Loucy (cell line): ENCODE measurements at regions not wholly inside any gene's neighbourhood (a gene's known extent, or its start where the extent isn't known, plus 50 kb on each side); places are given as distances from the start of the nearest gene placed in this dataset.

Source experiments
- H2AFZ ChIP-seq: fragments of 200-600 bp; sonication (generic); 2 replicates; pipeline ENCODE4 v1.6.0; 2016; ENCODE audit warnings: antibody characterized with exemption, mild to moderate bottlenecking, low read length, moderate library complexity
- H3F3A ChIP-seq: fragments of 200-600 bp; 2 replicates; pipeline ENCODE4 v1.6.0; 2016; ENCODE audit warnings: antibody characterized with exemption, low read depth, mild to moderate bottlenecking
- H3K27me3 ChIP-seq: fragments of 200-600 bp; sonication (generic); 2 replicates; pipeline ENCODE4 v1.6.1; 2014; ENCODE audit warnings: low read length, mild to moderate bottlenecking; ENCODE audit not compliant: insufficient read depth, poor library complexity, severe bottlenecking
- H3K36me3 ChIP-seq: fragments of 200-600 bp; sonication (generic); 2 replicates; pipeline ENCODE4 v1.6.1; 2016; ENCODE audit warnings: low read length; ENCODE audit not compliant: insufficient read depth
- H3K4me1 ChIP-seq: fragments of 200-600 bp; sonication (generic); 2 replicates; pipeline ENCODE4 v1.5.1; 2014; ENCODE audit warnings: low read length, mild to moderate bottlenecking; ENCODE audit not compliant: insufficient read depth, poor library complexity, severe bottlenecking
- H3K4me2 ChIP-seq: fragments of 200-600 bp; sonication (generic); 2 replicates; pipeline ENCODE4 v1.6.0; 2014; ENCODE audit warnings: antibody characterized with exemption, low read length, low read depth, mild to moderate bottlenecking; ENCODE audit not compliant: poor library complexity, severe bottlenecking
- H3K4me3 ChIP-seq: fragments of 200-600 bp; sonication (generic); 2 replicates; pipeline ENCODE4 v1.5.1; 2014; ENCODE audit warnings: low read length, mild to moderate bottlenecking, mixed read lengths; ENCODE audit not compliant: poor library complexity, severe bottlenecking
- H3K79me2 ChIP-seq: fragments of 200-600 bp; sonication (generic); 2 replicates; pipeline ENCODE4 v1.6.1; 2014; ENCODE audit warnings: low read length; ENCODE audit not compliant: insufficient read depth
- H3K9ac ChIP-seq: fragments of 200-600 bp; sonication (generic); 2 replicates; pipeline ENCODE4 v1.6.0; 2014; ENCODE audit warnings: mild to moderate bottlenecking, low read depth, low read length, moderate library complexity; ENCODE audit not compliant: poor library complexity, severe bottlenecking
- H3K9me2 ChIP-seq: fragments of 200-600 bp; sonication (generic); replicated peaks from 2 replicates; pipeline ENCODE4 v1.6.1; 2016; ENCODE audit warnings: low read depth, low read length, mixed read lengths
- H3K9me3 ChIP-seq: fragments of 200-600 bp; sonication (generic); 2 replicates; pipeline ENCODE4 v1.6.1; 2014; ENCODE audit warnings: mild to moderate bottlenecking, antibody characterized with exemption, low read length, low read depth; ENCODE audit not compliant: insufficient read depth
- H4K20me1 ChIP-seq: fragments of 200-600 bp; sonication (generic); 2 replicates; pipeline ENCODE4 v1.6.0; 2014; ENCODE audit warnings: antibody characterized with exemption, low read length, mild to moderate bottlenecking; ENCODE audit not compliant: insufficient read depth, poor library complexity, severe bottlenecking
- EZH2phosphoT487 ChIP-seq: fragments of 200-600 bp; IDR thresholded peaks from 2 replicates; pipeline ENCODE4 v1.6.1; 2018; ENCODE audit warnings: antibody characterized with exemption, mild to moderate bottlenecking, moderate library complexity, borderline replicate concordance
- TF ChIP-seq, protein P1 (sequence below): fragments of 200-600 bp; sonication (generic); conservative IDR thresholded peaks from 2 replicates; pipeline ENCODE4 v1.5.1; 2014; ENCODE audit warnings: mild to moderate bottlenecking, antibody characterized with exemption, low read length

DNA sequence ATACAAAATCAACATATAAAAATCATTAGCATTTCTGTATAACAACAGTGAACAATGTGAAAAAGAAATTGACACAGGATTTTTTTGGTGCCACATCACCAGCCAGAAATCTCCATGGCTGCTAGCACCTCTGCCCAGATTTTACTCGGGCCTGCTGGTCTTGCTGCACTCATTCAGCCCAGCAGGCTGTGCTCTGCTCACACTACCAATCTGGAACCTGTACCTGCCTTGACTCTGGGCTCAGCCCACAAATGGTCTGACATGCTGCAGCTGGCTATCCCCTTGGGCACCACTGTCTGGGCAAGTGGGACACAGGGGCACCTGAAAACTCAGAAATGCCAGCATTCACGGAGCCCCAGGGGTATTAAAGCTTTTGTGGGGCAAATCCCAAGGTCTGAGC lies 392.5 kb upstream of the NRXN1 start:
- Histone ChIP-seq H3K36me3 (no peaks in the 10 kb centered on the region), H3K4me1 (no peaks in the 10 kb centered on the region), H3K9me3 (no peaks in the 10 kb centered on the region), H3K9me2 (no peaks in the 10 kb centered on the region), H3K79me2 (no peaks in the 10 kb centered on the region), H3K4me3 (no peak overlapping the region), H3K4me2 (no peak overlapping the region), H2AFZ (no peak overlapping the region), H3F3A (no peaks in the 10 kb centered on the region), H3K9ac (no peak overlapping the region), H4K20me1 (no peaks in the 10 kb centered on the region), H3K27me3 (no peaks in the 10 kb centered on the region)
- no peak for TF ChIP-seq EZH2phosphoT487
- TF ChIP-seq, protein P1, sequence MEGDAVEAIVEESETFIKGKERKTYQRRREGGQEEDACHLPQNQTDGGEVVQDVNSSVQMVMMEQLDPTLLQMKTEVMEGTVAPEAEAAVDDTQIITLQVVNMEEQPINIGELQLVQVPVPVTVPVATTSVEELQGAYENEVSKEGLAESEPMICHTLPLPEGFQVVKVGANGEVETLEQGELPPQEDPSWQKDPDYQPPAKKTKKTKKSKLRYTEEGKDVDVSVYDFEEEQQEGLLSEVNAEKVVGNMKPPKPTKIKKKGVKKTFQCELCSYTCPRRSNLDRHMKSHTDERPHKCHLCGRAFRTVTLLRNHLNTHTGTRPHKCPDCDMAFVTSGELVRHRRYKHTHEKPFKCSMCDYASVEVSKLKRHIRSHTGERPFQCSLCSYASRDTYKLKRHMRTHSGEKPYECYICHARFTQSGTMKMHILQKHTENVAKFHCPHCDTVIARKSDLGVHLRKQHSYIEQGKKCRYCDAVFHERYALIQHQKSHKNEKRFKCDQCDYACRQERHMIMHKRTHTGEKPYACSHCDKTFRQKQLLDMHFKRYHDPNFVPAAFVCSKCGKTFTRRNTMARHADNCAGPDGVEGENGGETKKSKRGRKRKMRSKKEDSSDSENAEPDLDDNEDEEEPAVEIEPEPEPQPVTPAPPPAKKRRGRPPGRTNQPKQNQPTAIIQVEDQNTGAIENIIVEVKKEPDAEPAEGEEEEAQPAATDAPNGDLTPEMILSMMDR = no peak

DNA sequence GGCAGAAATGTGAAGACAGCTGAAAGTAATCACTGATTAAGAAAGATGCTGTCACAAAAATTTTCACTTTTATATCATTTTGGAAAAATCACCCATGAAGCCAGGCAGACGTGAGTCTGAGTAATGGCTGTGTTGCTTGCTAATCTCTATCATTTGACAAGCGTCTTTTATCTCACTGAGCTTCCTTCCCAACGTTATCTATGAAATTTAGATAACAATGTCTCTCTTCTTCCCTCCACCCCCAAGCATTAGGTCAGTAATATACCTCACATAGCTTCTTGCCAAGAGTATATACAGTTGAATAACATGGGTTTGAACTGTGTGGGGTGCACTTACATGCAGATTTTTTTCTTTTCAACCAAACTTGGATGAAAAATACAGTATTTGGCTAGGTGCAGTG lies 388.6 kb upstream of the NRXN1 start:
- H3K27me3 ChIP-seq = no peaks in the 10 kb centered on the region
- H3F3A ChIP-seq = no peaks in the 10 kb centered on the region
- no peaks in the 10 kb centered on the region for H3K9me3 ChIP-seq
- H4K20me1 ChIP-seq = no peaks in the 10 kb centered on the region
- H3K9ac ChIP-seq = no peak overlapping the region
- TF ChIP-seq, protein P1 = no peak
- TF ChIP-seq EZH2phosphoT487 = no peak
- H3K4me2 ChIP-seq = no peak overlapping the region
- no peaks in the 10 kb centered on the region for H3K4me1 ChIP-seq
- H3K36me3 ChIP-seq = no peaks in the 10 kb centered on the region
- H3K4me3 ChIP-seq = no peak overlapping the region
- no peaks in the 10 kb centered on the region for H3K79me2 ChIP-seq
- no peaks in the 10 kb centered on the region for H3K9me2 ChIP-seq
- no peak overlapping the region for H2AFZ ChIP-seq

DNA sequence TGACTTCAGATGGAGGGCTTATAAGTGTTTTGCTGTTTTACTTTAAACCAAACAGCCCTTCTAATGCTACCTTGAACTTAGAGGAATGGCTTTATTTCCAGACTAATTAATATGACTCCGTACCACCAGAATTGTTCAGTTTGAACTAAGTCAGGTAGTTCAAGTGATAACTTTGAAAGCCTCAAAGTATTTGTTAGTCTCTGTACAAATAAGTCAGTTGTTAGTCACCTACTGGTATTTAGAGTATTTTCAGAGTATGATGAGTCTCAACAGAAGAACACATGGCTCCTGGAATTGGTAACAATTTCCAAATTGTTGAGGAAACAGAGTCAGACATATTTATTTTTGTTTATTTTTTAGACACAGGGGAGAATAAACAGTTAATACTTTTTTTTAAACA lies 381.8 kb upstream of the NRXN1 start:
- Histone ChIP-seq H3K4me2 (no peak overlapping the region), H3K4me3 (no peak overlapping the region), H3K4me1 (no peaks in the 10 kb centered on the region), H2AFZ (no peak overlapping the region), H3K79me2 (no peaks in the 10 kb centered on the region), H3K9me2 (no peaks in the 10 kb centered on the region), H3K9ac (no peak overlapping the region), H3K9me3 (no peaks in the 10 kb centered on the region), H4K20me1 (no peaks in the 10 kb centered on the region), H3K36me3 (no peaks in the 10 kb centered on the region), H3K27me3 (no peaks in the 10 kb centered on the region), H3F3A (no peaks in the 10 kb centered on the region)
- TF ChIP-seq, protein P1 = no peak
